ENCODE measurements at regions not wholly inside any gene's neighbourhood (a gene's known extent, or its start where the extent isn't known, plus 50 kb on each side); places are given as distances from the start of the nearest gene placed in this dataset.

- TF ChIP-seq EZH2 (IDR thresholded peaks at IDR 0.05; ENCODE audit: insufficient read depth, poor library complexity, severe bottlenecking): no peak
- no peak for TF ChIP-seq EZH2phosphoT487 (IDR thresholded peaks at IDR 0.05; ENCODE audit: insufficient read depth, low read depth)
Measured at GRCh38 chr2:104932243-104932642, 78.3 kb downstream of the POU3F3 start.
